ENCODE measurements at regions not wholly inside any gene's neighbourhood (a gene's known extent, or its start where the extent isn't known, plus 50 kb on each side); places are given as distances from the start of the nearest gene placed in this dataset.

DNA sequence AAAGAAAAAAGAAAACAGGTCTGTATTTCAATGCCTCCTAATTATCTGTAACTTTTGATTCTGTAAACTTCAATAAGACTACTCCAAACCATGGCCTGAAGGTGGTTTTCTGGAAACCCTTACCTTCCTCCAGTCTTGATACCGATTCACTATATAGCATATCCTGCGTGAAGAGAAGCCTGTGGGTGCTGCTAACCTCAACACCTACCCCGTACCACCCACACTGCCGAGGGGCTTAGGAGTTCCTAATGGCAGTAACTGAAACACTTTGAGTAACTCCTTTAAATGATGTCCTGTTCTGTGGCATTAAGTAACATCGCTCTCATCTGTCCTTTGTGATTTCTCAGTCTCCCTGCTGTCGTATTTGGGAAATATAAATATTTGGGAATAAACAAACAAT lies 104.5 kb upstream of the CARMIL1 start:
- no peak for DNase-seq
- Mint-ChIP-seq H3K36me3 (peaks cover 0 to 6% (median 0%) of the 10 kb centered on the region in 5 donors), H3K4me1 (peaks cover 0 to 80% (median 4%) of the 10 kb centered on the region in 7 donors), H3K27ac (peak overlapping the region in 1 of 9 donors; percentile 47), H3K27me3 (peaks cover 0 to 6% (median 0%) of the 10 kb centered on the region in 5 donors), H3K9me3 (no peaks in the 10 kb centered on the region), H3K4me3 (peak overlapping the region in 1 of 10 donors; percentile 6)
- intact Hi-C loops (cut with micrococcal nuclease) = loop anchor here (1.0 to 5.0 kb wide), 3 partner anchors 7 to 147 kb away; no protein-coding TSS in a partner anchor
- no peaks in the 10 kb centered on the region for H3K36me3 ChIP-seq (ENCODE audit: control insufficient read depth in 2 of 3, insufficient read depth in 3 of 3, low read length in 3 of 3)
- no peak for ATAC-seq
- H3K4me1 ChIP-seq (ENCODE audit: control insufficient read depth in 2 of 2, insufficient read depth in 2 of 2, low read length in 2 of 2) = no peaks in the 10 kb centered on the region
- no peak overlapping the region for H3K4me3 ChIP-seq (ENCODE audit: low read length)
- CTCF ChIA-PET = no interaction called here
- POLR2A ChIA-PET = no interaction called here
- H3K27ac ChIP-seq (ENCODE audit: low read depth, low read length) = no peak overlapping the region
- no peaks in the 10 kb centered on the region for H3K27me3 ChIP-seq (ENCODE audit: control insufficient read depth in 2 of 2, insufficient read depth in 2 of 2, low read length in 2 of 2)
- no peaks in the 10 kb centered on the region for H3K9me3 ChIP-seq (ENCODE audit: control insufficient read depth in 2 of 3, low read length in 3 of 3)

DNA sequence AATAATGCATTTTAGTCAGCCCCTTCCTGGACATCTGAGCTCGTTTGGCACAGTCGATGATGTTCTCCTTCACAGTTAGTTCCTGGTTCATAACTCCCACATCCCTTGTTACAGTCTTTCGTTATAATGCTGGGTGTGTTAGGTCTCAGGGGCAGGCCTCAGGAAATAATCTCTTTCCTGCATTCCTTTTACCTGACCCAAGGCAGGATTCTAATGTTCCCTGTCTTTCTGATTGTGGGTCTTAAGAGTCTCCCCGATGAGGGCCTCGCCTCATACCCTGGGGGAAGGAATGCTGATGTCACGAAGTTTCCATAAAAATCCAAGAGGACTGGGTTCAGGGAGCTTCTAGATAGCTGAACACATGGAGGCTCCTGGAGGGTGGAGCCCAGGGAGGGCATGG lies 104.0 kb upstream of the CARMIL1 start:
- DNase-seq = no peak
- POLR2A ChIA-PET = no interaction called here
- CTCF ChIA-PET = no interaction called here
- no peaks in the 10 kb centered on the region for H3K36me3 ChIP-seq (ENCODE audit: control insufficient read depth in 2 of 3, insufficient read depth in 3 of 3, low read length in 3 of 3)
- no peaks in the 10 kb centered on the region for H3K4me1 ChIP-seq (ENCODE audit: control insufficient read depth in 2 of 2, insufficient read depth in 2 of 2, low read length in 2 of 2)
- H3K4me3 Mint-ChIP-seq = no peak overlapping the region
- H3K27ac ChIP-seq (ENCODE audit: low read depth, low read length) = no peak overlapping the region
- H3K27ac Mint-ChIP-seq = peak overlapping the region in 1 of 9 donors; percentile 15
- H3K27me3 Mint-ChIP-seq = peaks cover 0 to 6% (median 0%) of the 10 kb centered on the region in 5 donors
- intact Hi-C loops (cut with micrococcal nuclease) = loop anchor here (1.0 to 5.0 kb wide), 3 partner anchors 8 to 148 kb away; no protein-coding TSS in a partner anchor
- no peaks in the 10 kb centered on the region for H3K9me3 ChIP-seq (ENCODE audit: control insufficient read depth in 2 of 3, low read length in 3 of 3)
- H3K4me3 ChIP-seq (ENCODE audit: low read length) = no peak overlapping the region
- no peaks in the 10 kb centered on the region for H3K27me3 ChIP-seq (ENCODE audit: control insufficient read depth in 2 of 2, insufficient read depth in 2 of 2, low read length in 2 of 2)
- ATAC-seq = no peak
- peaks cover 0 to 77% (median 4%) of the 10 kb centered on the region in 7 donors for H3K4me1 Mint-ChIP-seq
- H3K36me3 Mint-ChIP-seq = peaks cover 0 to 6% (median 0%) of the 10 kb centered on the region in 5 donors
- H3K9me3 Mint-ChIP-seq = peaks cover 0 to 1% (median 0%) of the 10 kb centered on the region in 11 donors

DNA sequence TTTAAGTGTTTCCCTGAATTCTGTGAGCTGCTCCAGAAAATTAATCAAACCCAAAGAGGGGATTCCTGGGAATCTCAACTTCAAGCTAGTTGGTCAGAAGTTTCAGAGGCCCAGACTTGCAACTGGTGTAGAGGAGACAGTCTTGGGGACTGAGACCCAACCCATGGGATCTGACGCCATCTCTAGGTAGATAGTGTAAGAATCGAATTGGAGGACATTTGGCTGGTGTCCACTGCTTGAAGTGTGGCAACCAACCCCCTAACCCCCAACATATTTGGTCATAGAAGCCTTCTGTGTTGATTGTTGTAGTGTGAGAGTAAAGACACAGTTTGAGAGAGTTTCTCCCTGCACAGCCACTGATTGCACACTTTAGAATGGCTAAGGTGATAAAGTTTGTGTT lies 103.5 kb upstream of the CARMIL1 start:
- ChIA-PET POLR2A (no interaction called here), CTCF (no interaction called here)
- no peak for ATAC-seq
- H3K4me1 ChIP-seq (ENCODE audit: control insufficient read depth in 2 of 2, insufficient read depth in 2 of 2, low read length in 2 of 2) = no peaks in the 10 kb centered on the region
- Mint-ChIP-seq H3K27me3 (peaks cover 0 to 6% (median 0%) of the 10 kb centered on the region in 5 donors), H3K4me1 (peaks cover 0 to 77% (median 4%) of the 10 kb centered on the region in 7 donors), H3K9me3 (peaks cover 0 to 1% (median 0%) of the 10 kb centered on the region in 11 donors), H3K4me3 (no peak overlapping the region), H3K27ac (peak overlapping the region in 1 of 9 donors; percentile 69), H3K36me3 (peaks cover 0 to 6% (median 0%) of the 10 kb centered on the region in 5 donors)
- H3K4me3 ChIP-seq (ENCODE audit: low read length) = no peak overlapping the region
- intact Hi-C loops (cut with micrococcal nuclease) = loop anchor here (1.0 to 5.0 kb wide), 3 partner anchors 8 to 148 kb away; no protein-coding TSS in a partner anchor
- no peaks in the 10 kb centered on the region for H3K27me3 ChIP-seq (ENCODE audit: control insufficient read depth in 2 of 2, insufficient read depth in 2 of 2, low read length in 2 of 2)
- no peak for DNase-seq
- H3K27ac ChIP-seq (ENCODE audit: low read depth, low read length) = no peak overlapping the region
- H3K9me3 ChIP-seq (ENCODE audit: control insufficient read depth in 2 of 3, low read length in 3 of 3) = no peaks in the 10 kb centered on the region
- H3K36me3 ChIP-seq (ENCODE audit: control insufficient read depth in 2 of 3, insufficient read depth in 3 of 3, low read length in 3 of 3) = no peaks in the 10 kb centered on the region

DNA sequence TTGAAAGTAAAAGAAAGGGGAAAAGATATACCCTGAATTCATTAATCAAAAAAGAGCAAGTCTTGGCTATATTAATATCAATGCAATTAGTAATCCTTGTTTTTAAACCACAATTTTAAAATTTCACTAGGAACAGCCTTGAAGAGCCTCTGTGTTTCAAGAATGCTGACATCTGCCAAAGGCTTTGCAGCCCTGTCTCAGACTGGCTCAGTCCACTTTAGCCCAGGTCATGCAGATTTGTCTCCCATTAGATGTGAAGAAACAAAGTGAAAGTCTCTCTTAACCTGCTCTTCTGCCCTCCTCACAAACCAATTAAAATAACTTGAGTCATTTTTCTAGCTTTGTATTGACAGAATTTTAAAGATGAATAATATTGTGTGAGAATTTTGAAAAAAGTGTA lies 102.7 kb upstream of the CARMIL1 start:
- no peak for ATAC-seq
- H3K27ac Mint-ChIP-seq = peak overlapping the region in 1 of 9 donors; percentile 44

DNA sequence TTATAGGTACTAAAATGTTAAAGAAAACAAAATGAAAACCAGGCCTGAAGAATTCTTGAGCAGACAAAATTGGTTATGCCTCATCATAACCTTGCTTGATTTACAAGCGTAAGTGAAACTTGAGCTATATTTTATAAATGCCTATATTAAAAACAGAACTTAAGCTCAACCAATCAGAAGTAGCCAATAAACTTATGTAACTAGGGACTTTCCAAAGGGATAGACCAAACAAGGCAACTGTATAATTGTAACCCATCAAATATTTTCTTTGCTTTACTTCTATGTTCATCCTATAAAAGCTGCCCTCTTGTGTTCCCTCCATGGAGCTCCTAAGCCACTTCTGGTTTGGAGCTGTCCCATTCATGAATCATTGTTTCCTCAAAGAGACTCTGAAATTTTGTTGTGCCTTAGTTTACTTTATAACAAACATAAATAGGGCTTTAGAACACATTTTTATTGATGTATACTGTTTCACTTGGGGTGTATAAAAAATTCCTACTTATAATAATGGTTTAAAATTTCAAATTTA lies 101.6 kb upstream of the CARMIL1 start:
- peaks cover 0 to 74% (median 4%) of the 10 kb centered on the region in 7 donors for H3K4me1 Mint-ChIP-seq
- Histone ChIP-seq H3K27me3 (ENCODE audit: control insufficient read depth in 2 of 2, insufficient read depth in 2 of 2, low read length in 2 of 2) (no peaks in the 10 kb centered on the region), H3K36me3 (ENCODE audit: control insufficient read depth in 2 of 3, insufficient read depth in 3 of 3, low read length in 3 of 3) (no peaks in the 10 kb centered on the region), H3K4me1 (ENCODE audit: control insufficient read depth in 2 of 2, insufficient read depth in 2 of 2, low read length in 2 of 2) (no peaks in the 10 kb centered on the region), H3K27ac (ENCODE audit: low read depth, low read length) (no peak overlapping the region), H3K9me3 (ENCODE audit: control insufficient read depth in 2 of 3, low read length in 3 of 3) (no peaks in the 10 kb centered on the region), H3K4me3 (ENCODE audit: low read length) (no peak overlapping the region)
- DNase-seq = no peak
- no peak for ATAC-seq
- ChIA-PET POLR2A (no interaction called here), CTCF (no interaction called here)
- peaks cover 0 to 1% (median 0%) of the 10 kb centered on the region in 11 donors for H3K9me3 Mint-ChIP-seq
- no peak overlapping the region for H3K27ac Mint-ChIP-seq
- no peak overlapping the region for H3K4me3 Mint-ChIP-seq
- H3K36me3 Mint-ChIP-seq = peaks cover 0 to 5% (median 0%) of the 10 kb centered on the region in 5 donors
- H3K27me3 Mint-ChIP-seq = peaks cover 0 to 6% (median 0%) of the 10 kb centered on the region in 5 donors
- intact Hi-C loops (cut with micrococcal nuclease) = loop anchor here in 1 of 2 donors (5.0 kb wide), 1 partner anchor 150 kb away; no protein-coding TSS in a partner anchor

More for the DNA sequence above, 102.7 kb upstream of the CARMIL1 start:
- intact Hi-C loops (cut with micrococcal nuclease) = loop anchor here in 1 of 2 donors (5.0 kb wide), 1 partner anchor 149 kb away; no protein-coding TSS in a partner anchor
- no peak overlapping the region for H3K4me3 ChIP-seq (ENCODE audit: low read length)
- peaks cover 0 to 1% (median 0%) of the 10 kb centered on the region in 11 donors for H3K9me3 Mint-ChIP-seq
- peaks cover 0 to 74% (median 4%) of the 10 kb centered on the region in 7 donors for H3K4me1 Mint-ChIP-seq
- ChIA-PET POLR2A (interaction anchor here (0.6 kb wide), 1 partner anchor 850 kb away, joined by 3 read pairs; a partner anchor contains a TSS), CTCF (no interaction called here)
- DNase-seq = no peak
- peaks cover 0 to 5% (median 0%) of the 10 kb centered on the region in 5 donors for H3K36me3 Mint-ChIP-seq
- no peaks in the 10 kb centered on the region for H3K4me1 ChIP-seq (ENCODE audit: control insufficient read depth in 2 of 2, insufficient read depth in 2 of 2, low read length in 2 of 2)
- H3K4me3 Mint-ChIP-seq = peak overlapping the region in 1 of 10 donors; percentile 4
- no peaks in the 10 kb centered on the region for H3K9me3 ChIP-seq (ENCODE audit: control insufficient read depth in 2 of 3, low read length in 3 of 3)
- H3K36me3 ChIP-seq (ENCODE audit: control insufficient read depth in 2 of 3, insufficient read depth in 3 of 3, low read length in 3 of 3) = no peaks in the 10 kb centered on the region
- H3K27ac ChIP-seq (ENCODE audit: low read depth, low read length) = no peak overlapping the region
- no peaks in the 10 kb centered on the region for H3K27me3 ChIP-seq (ENCODE audit: control insufficient read depth in 2 of 2, insufficient read depth in 2 of 2, low read length in 2 of 2)
- H3K27me3 Mint-ChIP-seq = peaks cover 0 to 6% (median 0%) of the 10 kb centered on the region in 5 donors

DNA sequence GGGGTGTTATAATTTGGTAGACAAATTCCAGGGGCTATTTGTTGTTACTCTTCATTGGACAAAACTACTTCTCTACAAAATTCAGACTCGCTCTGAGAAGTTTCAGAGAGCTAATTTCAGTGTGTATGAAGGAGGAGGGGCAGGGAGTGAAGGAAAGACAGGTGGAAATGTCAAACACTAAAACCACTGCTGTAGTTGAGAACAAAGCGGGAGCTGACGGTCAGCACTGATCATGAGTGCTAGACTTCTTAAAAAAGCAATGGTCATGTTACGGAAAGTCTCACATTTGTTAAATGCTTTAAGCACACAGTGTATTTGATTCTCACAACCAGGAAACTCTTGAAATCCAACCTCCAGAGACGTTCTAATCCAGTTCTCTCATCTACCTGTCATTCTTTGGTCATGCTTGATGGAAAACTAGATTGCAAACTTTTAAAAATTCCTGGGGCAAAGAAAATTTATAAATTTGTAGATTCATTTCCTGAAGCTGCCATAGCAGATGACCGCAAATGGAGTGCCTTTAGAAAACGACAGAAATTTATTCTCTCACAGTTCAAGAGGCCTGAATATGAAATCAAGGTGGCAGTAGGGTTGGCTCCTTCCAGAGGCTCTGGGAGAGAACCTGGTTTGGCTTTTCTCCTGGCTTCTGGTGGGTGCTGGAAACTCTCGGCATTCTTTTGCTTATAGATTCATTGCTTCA lies 100.7 kb upstream of the CARMIL1 start:
- Histone ChIP-seq H3K27me3 (ENCODE audit: control insufficient read depth in 2 of 2, insufficient read depth in 2 of 2, low read length in 2 of 2) (no peaks in the 10 kb centered on the region), H3K36me3 (ENCODE audit: control insufficient read depth in 2 of 3, insufficient read depth in 3 of 3, low read length in 3 of 3) (no peaks in the 10 kb centered on the region), H3K9me3 (ENCODE audit: control insufficient read depth in 2 of 3, low read length in 3 of 3) (no peaks in the 10 kb centered on the region), H3K4me3 (ENCODE audit: low read length) (no peak overlapping the region), H3K4me1 (ENCODE audit: control insufficient read depth in 2 of 2, insufficient read depth in 2 of 2, low read length in 2 of 2) (no peaks in the 10 kb centered on the region), H3K27ac (ENCODE audit: low read depth, low read length) (no peak overlapping the region)
- CTCF ChIA-PET = no interaction called here
- Mint-ChIP-seq H3K4me1 (peaks cover 0 to 67% (median 4%) of the 10 kb centered on the region in 7 donors), H3K9me3 (peaks cover 0 to 1% (median 0%) of the 10 kb centered on the region in 11 donors), H3K4me3 (peak overlapping the region in 1 of 10 donors; percentile 34), H3K27me3 (no peaks in the 10 kb centered on the region), H3K36me3 (no peaks in the 10 kb centered on the region), H3K27ac (peak overlapping the region in 2 of 9 donors; percentile 33 to 50)
- POLR2A ChIA-PET = no interaction called here
- ATAC-seq (no peak), DNase-seq (no peak)
- intact Hi-C loops (cut with micrococcal nuclease) = loop anchor here in 1 of 2 donors (5.0 kb wide), 1 partner anchor 151 kb away; no protein-coding TSS in a partner anchor
